ENCODE measurements at regions not wholly inside any gene's neighbourhood (a gene's known extent, or its start where the extent isn't known, plus 50 kb on each side); places are given as distances from the start of the nearest gene placed in this dataset.
"Not testable (repeated sequence)": the region's sequence is repeated elsewhere in the genome, so short reads cannot be mapped to it uniquely, and the experiment has no call there.

- no peak for DNase-seq
Measured at GRCh38 chr20:12211361-12211760, 293.7 kb downstream of the BTBD3 start.

- no peak for DNase-seq
Measured at GRCh38 chr20:12217382-12217781, 299.7 kb downstream of the BTBD3 start.

- DNase-seq, result no peak
Measured at GRCh38 chr20:12219798-12220197, 302.1 kb downstream of the BTBD3 start.

- no peak for DNase-seq
Measured at GRCh38 chr20:12223057-12223456, 305.4 kb downstream of the BTBD3 start.

- no peak for DNase-seq
Measured at GRCh38 chr20:12225898-12226297, 308.2 kb downstream of the BTBD3 start.

- no peak for DNase-seq
Measured at GRCh38 chr20:12229891-12230290, 312.2 kb downstream of the BTBD3 start.

- no peak for DNase-seq
Measured at GRCh38 chr20:12237772-12238171, 320.1 kb downstream of the BTBD3 start.

- DNase-seq, result no peak
Measured at GRCh38 chr20:12241065-12241464, 323.4 kb downstream of the BTBD3 start.

- DNase-seq, result no peak
Measured at GRCh38 chr20:12243327-12243726, 325.6 kb downstream of the BTBD3 start.

- no peak for DNase-seq
Measured at GRCh38 chr20:12248481-12248880, 330.8 kb downstream of the BTBD3 start.

- not testable (repeated sequence) for DNase-seq
Measured at GRCh38 chr20:12250661-12251060, 333.0 kb downstream of the BTBD3 start.

GRCh38 chr20:12252793-12253192 lies 335.1 kb downstream of the BTBD3 start:
- DNase-seq, result no peak

- DNase-seq, result no peak
Measured at GRCh38 chr20:12255461-12255970, 337.8 kb downstream of the BTBD3 start.

GRCh38 chr20:12256806-12257205 lies 339.1 kb downstream of the BTBD3 start:
- no peak for DNase-seq

GRCh38 chr20:12262747-12263146 lies 345.1 kb downstream of the BTBD3 start:
- DNase-seq, result no peak

GRCh38 chr20:12264711-12265110 lies 347.0 kb downstream of the BTBD3 start:
- no peak for DNase-seq

GRCh38 chr20:12265662-12266061 lies 348.0 kb downstream of the BTBD3 start:
- no peak for DNase-seq

GRCh38 chr20:12269579-12269978 lies 351.9 kb downstream of the BTBD3 start:
- no peak for DNase-seq

- DNase-seq, result no peak
Measured at GRCh38 chr20:12270863-12271262, 353.2 kb downstream of the BTBD3 start.

- no peak for DNase-seq
Measured at GRCh38 chr20:12276011-12276673, 358.4 kb downstream of the BTBD3 start.

GRCh38 chr20:12287575-12287974 lies 369.9 kb downstream of the BTBD3 start:
- no peak for DNase-seq

GRCh38 chr20:12289465-12289864 lies 371.8 kb downstream of the BTBD3 start:
- no peak for DNase-seq

GRCh38 chr20:12291386-12291785 lies 373.7 kb downstream of the BTBD3 start:
- DNase-seq, result no peak

GRCh38 chr20:12293900-12294299 lies 376.2 kb downstream of the BTBD3 start:
- DNase-seq, result no peak

GRCh38 chr20:12294678-12295077 lies 377.0 kb downstream of the BTBD3 start:
- no peak for DNase-seq

Measured in CD4-positive, alpha-beta T cell treated with Interleukin-21 for 1 hour (primary cell).